Tibial nerve (tissue), 4 donors: ENCODE measurements at regions not wholly inside any gene's neighbourhood (a gene's known extent, or its start where the extent isn't known, plus 50 kb on each side); places are given as distances from the start of the nearest gene placed in this dataset.

Experiments used
- DNase-seq, 2 donors: peaks; one replicate each; pipeline ENCODE4 v3.0.0-alpha.2; 2019; ENCODE audit warnings: low spot score in 2 of 2
- H3K27ac ChIP-seq, 4 donors: fragments of 200-600 bp; sonication (generic) in 3 of 4; one replicate each; pipeline ENCODE4 v1.5.1; 2017 to 2019; ENCODE audit warnings: mild to moderate bottlenecking in 1 of 4
- H3K27me3 ChIP-seq, 2 donors: fragments of 200-600 bp; sonication (generic) in 1 of 2; one replicate each; pipeline versions ENCODE4 v1.5.1 to v1.6.0; 2017 to 2019
- H3K36me3 ChIP-seq, 3 donors: fragments of 200-600 bp; sonication (generic); one replicate each; pipeline ENCODE4 v1.5.1; 2018 to 2019
- H3K4me1 ChIP-seq, 4 donors: fragments of 200-600 bp; sonication (generic) in 3 of 4; one replicate each; pipeline ENCODE4 v1.5.1; 2017 to 2019
- H3K4me3 ChIP-seq, 4 donors: fragments of 200-600 bp; sonication (generic) in 3 of 4; one replicate each; pipeline ENCODE4 v1.5.1; 2017 to 2019; ENCODE audit warnings: mild to moderate bottlenecking in 1 of 4, moderate library complexity in 1 of 4
- H3K9me3 ChIP-seq, 4 donors: fragments of 200-600 bp; sonication (generic) in 3 of 4; one replicate each; pipeline ENCODE4 v1.5.1; 2017 to 2019
- EP300 ChIP-seq, 2 donors: sonication (generic); formaldehyde crosslinking; IDR thresholded peaks; one replicate each; pipeline ENCODE4 v1.6.1; 2017; ENCODE audit warnings: antibody characterized with exemption in 2 of 2, mild to moderate bottlenecking in 1 of 2
- POLR2A ChIP-seq, 2 donors: fragments of 450-650 bp; IDR thresholded peaks; one replicate each; pipeline ENCODE4 v1.6.1; 2017; ENCODE audit warnings: antibody characterized with exemption in 2 of 2, mild to moderate bottlenecking in 2 of 2, moderate library complexity in 2 of 2
- WGBS, 2 donors: methylation state at CpG; one replicate each; pipeline ENCODE4 v1.1.5; 2018; 5-methylcytosine and 5-hydroxymethylcytosine counted together
- TF ChIP-seq, protein P1 (sequence below), 5 experiments: fragments of 200-600 bp in 3 of 5; fragments of 450-650 bp in 2 of 5; sonication (generic) in 3 of 5; IDR thresholded peaks; one replicate each; pipeline ENCODE4 v1.5.1; 2016 to 2019; ENCODE audit warnings: antibody characterized with exemption in 5 of 5, mild to moderate bottlenecking in 3 of 5, moderate library complexity in 2 of 5

DNA sequence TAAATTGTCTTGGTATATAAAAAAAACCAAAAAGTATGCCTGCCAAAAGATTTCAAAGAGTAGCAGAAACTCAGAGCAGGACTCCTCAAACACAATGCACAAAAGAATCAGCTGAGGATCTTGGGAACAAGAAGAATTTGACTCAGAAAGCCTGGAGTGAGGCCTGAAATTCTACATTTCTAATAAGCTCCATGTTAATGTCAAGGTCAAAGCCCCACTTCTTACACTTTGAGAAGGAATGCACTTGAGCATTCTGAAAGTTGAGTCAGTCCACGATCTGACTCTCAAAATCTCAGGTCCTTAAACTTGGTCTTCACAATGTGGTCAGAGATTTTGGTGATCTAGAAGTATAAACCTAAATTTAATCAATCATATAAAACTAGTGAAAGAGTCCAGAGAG lies 910.0 kb upstream of the GBE1 start:
- no peaks in the 10 kb centered on the region for H3K27me3 ChIP-seq
- DNase-seq, result no peak
- WGBS, 2 donors, result 48 to 69% methylated on average over 1 of the region's 1 CpG
- no peak overlapping the region for H3K27ac ChIP-seq
- no peaks in the 10 kb centered on the region for H3K4me1 ChIP-seq
- no peak overlapping the region for H3K4me3 ChIP-seq
- no peaks in the 10 kb centered on the region for H3K36me3 ChIP-seq
- TF ChIP-seq, protein P1, sequence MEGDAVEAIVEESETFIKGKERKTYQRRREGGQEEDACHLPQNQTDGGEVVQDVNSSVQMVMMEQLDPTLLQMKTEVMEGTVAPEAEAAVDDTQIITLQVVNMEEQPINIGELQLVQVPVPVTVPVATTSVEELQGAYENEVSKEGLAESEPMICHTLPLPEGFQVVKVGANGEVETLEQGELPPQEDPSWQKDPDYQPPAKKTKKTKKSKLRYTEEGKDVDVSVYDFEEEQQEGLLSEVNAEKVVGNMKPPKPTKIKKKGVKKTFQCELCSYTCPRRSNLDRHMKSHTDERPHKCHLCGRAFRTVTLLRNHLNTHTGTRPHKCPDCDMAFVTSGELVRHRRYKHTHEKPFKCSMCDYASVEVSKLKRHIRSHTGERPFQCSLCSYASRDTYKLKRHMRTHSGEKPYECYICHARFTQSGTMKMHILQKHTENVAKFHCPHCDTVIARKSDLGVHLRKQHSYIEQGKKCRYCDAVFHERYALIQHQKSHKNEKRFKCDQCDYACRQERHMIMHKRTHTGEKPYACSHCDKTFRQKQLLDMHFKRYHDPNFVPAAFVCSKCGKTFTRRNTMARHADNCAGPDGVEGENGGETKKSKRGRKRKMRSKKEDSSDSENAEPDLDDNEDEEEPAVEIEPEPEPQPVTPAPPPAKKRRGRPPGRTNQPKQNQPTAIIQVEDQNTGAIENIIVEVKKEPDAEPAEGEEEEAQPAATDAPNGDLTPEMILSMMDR (IDR thresholded peaks at IDR 0.05), result no peak
- TF ChIP-seq POLR2A (IDR thresholded peaks at IDR 0.05), result no peak
- no peak for TF ChIP-seq EP300 (IDR thresholded peaks at IDR 0.05)
- H3K9me3 ChIP-seq, result no peaks in the 10 kb centered on the region

DNA sequence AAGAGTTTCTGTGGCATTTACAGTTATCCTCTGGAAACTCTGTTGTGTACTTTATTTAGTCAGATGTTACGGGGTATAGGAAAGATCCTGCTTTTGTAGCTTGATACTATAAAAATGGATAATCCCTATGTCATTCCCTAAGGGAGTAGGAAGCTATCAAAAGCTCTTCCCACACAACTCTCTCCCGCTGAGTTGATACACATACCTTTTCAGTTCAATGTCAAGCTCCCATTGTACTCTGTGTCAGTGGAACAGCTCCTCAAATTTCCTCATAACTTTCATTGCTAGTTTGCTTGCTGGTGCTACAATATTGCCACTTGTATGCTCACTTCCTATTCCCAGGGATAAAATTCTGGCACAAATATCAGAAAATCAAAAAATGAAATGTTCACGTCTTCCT lies 893.3 kb upstream of the GBE1 start:
- TF ChIP-seq, protein P1 (IDR thresholded peaks at IDR 0.05), result no peak
- no peak for TF ChIP-seq POLR2A (IDR thresholded peaks at IDR 0.05)
- no peak for TF ChIP-seq EP300 (IDR thresholded peaks at IDR 0.05)
- Histone ChIP-seq H3K27ac (no peak overlapping the region), H3K4me3 (no peak overlapping the region), H3K36me3 (no peaks in the 10 kb centered on the region), H3K9me3 (peaks cover 0 to 3% (median 0%) of the 10 kb centered on the region in 4 donors), H3K4me1 (no peaks in the 10 kb centered on the region), H3K27me3 (no peaks in the 10 kb centered on the region)
- no peak for DNase-seq
- WGBS, 2 donors, result 45 to 46% methylated on average over 3 of the region's 3 CpGs

DNA sequence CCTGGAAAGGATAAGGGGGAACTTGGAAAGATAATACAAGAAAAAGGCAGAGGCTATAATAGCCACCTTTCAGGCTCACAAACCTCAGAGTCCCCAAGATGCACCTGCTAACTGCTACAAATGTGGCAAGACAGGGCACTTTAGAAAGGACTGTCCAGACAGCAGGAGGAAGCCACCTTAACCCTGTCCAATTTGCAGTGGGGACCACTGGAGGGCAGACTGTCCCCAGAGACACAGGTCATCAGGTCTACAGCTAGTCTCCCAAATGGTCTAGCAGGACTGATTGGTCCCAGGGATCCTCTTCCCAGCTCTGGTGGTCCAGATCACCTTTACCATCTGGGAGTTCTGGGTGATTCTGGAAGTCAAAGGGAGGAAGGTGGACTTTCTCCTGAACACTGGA lies 882.5 kb upstream of the GBE1 start:
- Histone ChIP-seq H3K27ac (no peak overlapping the region), H3K27me3 (no peaks in the 10 kb centered on the region), H3K36me3 (no peaks in the 10 kb centered on the region), H3K9me3 (peaks cover 0 to 7% (median 0%) of the 10 kb centered on the region in 4 donors), H3K4me1 (no peaks in the 10 kb centered on the region), H3K4me3 (no peak overlapping the region)
- no peak for DNase-seq
- TF ChIP-seq POLR2A (IDR thresholded peaks at IDR 0.05) (no peak), EP300 (IDR thresholded peaks at IDR 0.05) (no peak)
- TF ChIP-seq, protein P1 (IDR thresholded peaks at IDR 0.05), result no peak

DNA sequence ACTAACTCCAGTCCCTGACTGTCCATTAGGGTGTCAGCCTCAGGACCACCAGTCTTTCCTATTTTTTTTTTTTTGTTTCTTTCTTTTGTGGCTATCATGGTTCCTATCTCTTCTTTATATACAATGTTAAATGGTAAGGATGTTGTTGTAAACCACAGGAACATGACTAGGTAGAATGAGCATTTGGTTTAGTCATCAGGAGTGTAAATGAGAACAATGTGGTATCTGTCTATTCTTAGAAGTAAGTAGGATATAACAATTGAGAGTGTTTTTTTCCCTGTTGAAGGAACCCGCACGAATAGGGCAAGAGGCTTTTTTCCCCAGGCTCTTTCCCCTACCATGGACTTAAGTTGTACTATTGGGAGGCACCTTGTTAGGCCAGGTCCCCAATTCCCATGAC lies 880.3 kb upstream of the GBE1 start:
- Histone ChIP-seq H3K27ac (no peak overlapping the region), H3K9me3 (peaks cover 0 to 7% (median 0%) of the 10 kb centered on the region in 4 donors), H3K27me3 (no peaks in the 10 kb centered on the region), H3K4me1 (no peaks in the 10 kb centered on the region), H3K36me3 (no peaks in the 10 kb centered on the region), H3K4me3 (no peak overlapping the region)
- DNase-seq, result no peak
- WGBS, 2 donors, result 79 to 83% methylated on average over 2 of the region's 2 CpGs
- TF ChIP-seq POLR2A (IDR thresholded peaks at IDR 0.05) (no peak), EP300 (IDR thresholded peaks at IDR 0.05) (no peak)
- TF ChIP-seq, protein P1 (IDR thresholded peaks at IDR 0.05), result no peak

DNA sequence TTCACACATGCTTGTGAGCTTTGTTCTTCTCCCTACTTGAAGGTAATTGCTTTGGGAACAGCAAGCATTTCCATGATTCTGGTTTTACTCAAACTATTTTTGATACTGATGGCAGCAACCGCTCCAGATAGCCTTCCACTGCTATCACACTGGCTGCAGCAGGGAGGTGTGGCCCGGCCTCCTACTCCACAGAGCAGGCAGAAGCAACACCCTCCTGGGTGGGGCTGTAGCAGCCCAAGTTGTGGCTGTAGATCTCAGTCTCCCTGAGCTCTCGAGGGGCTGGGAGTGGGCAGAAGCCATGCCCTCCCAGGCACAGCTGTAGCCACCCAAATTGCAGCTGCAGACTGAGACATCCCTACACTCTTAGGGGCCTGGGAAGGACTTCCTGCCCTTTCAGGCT lies 878.8 kb upstream of the GBE1 start:
- Histone ChIP-seq H3K4me1 (no peaks in the 10 kb centered on the region), H3K4me3 (no peak overlapping the region), H3K27ac (no peak overlapping the region), H3K9me3 (peaks cover 0 to 7% (median 0%) of the 10 kb centered on the region in 4 donors), H3K36me3 (no peaks in the 10 kb centered on the region), H3K27me3 (no peaks in the 10 kb centered on the region)
- no peak for TF ChIP-seq EP300 (IDR thresholded peaks at IDR 0.05)
- TF ChIP-seq POLR2A (IDR thresholded peaks at IDR 0.05), result no peak
- TF ChIP-seq, protein P1 (IDR thresholded peaks at IDR 0.05), result no peak
- 71 to 79% methylated on average over 3 of the region's 3 CpGs for WGBS, 2 donors
- DNase-seq, result no peak
